Skeletal muscle tissue (tissue), 3 donors: ENCODE measurements at regions not wholly inside any gene's neighbourhood (a gene's known extent, or its start where the extent isn't known, plus 50 kb on each side); places are given as distances from the start of the nearest gene placed in this dataset.
"Not testable (repeated sequence)": the region's sequence is repeated elsewhere in the genome, so short reads cannot be mapped to it uniquely, and the experiment has no call there.

Source experiments
- H3K27ac ChIP-seq: one replicate; pipeline ENCODE4 v1.7.0; 2013; ENCODE audit warnings: mild to moderate bottlenecking, low read depth, low read length, inconsistent platforms
- H3K27me3 ChIP-seq, 3 donors: one replicate each; pipeline ENCODE4 v1.7.0; 2013; ENCODE audit warnings: low read length in 3 of 3; ENCODE audit not compliant: control insufficient read depth in 3 of 3, insufficient read depth in 3 of 3
- H3K36me3 ChIP-seq, 3 donors: one replicate each; pipeline ENCODE4 v1.7.0; 2013; ENCODE audit warnings: low read length in 3 of 3; ENCODE audit not compliant: control insufficient read depth in 3 of 3, insufficient read depth in 3 of 3
- H3K4me1 ChIP-seq, 3 donors: one replicate each; pipeline ENCODE4 v1.7.0; 2013; ENCODE audit warnings: low read length in 3 of 3, mild to moderate bottlenecking in 3 of 3; ENCODE audit not compliant: control insufficient read depth in 3 of 3, insufficient read depth in 3 of 3
- H3K4me3 ChIP-seq, 3 donors: one replicate each; pipeline ENCODE4 v1.7.0; 2013; ENCODE audit warnings: low read length in 3 of 3
- H3K9ac ChIP-seq, 3 donors: one replicate each; pipeline ENCODE4 v1.7.0; 2013; ENCODE audit warnings: low read length in 3 of 3, mild to moderate bottlenecking in 3 of 3, moderate library complexity in 2 of 3, low read depth in 1 of 3
- H3K9me3 ChIP-seq, 3 donors: one replicate each; pipeline ENCODE4 v1.7.0; 2013; ENCODE audit warnings: low read length in 3 of 3; ENCODE audit not compliant: control insufficient read depth in 3 of 3
- donor health status: Osteomylitis.

- Histone ChIP-seq H3K27me3 (no peaks in the 10 kb centered on the region), H3K9ac (no peak overlapping the region), H3K9me3 (no peaks in the 10 kb centered on the region), H3K4me1 (no peaks in the 10 kb centered on the region), H3K36me3 (no peaks in the 10 kb centered on the region), H3K4me3 (no peak overlapping the region), H3K27ac (no peak overlapping the region)
Measured at GRCh38 chr20:12511499-12511898, 497.3 kb upstream of the SPTLC3 start.

- no peaks in the 10 kb centered on the region for H3K4me1 ChIP-seq
- H3K36me3 ChIP-seq = no peaks in the 10 kb centered on the region
- no peaks in the 10 kb centered on the region for H3K9me3 ChIP-seq
- no peak overlapping the region for H3K9ac ChIP-seq
- H3K4me3 ChIP-seq = no peak overlapping the region
- H3K27ac ChIP-seq = no peak overlapping the region
- H3K27me3 ChIP-seq = no peaks in the 10 kb centered on the region
Measured at GRCh38 chr20:12512755-12513154, 496.0 kb upstream of the SPTLC3 start.

- H3K4me1 ChIP-seq = no peaks in the 10 kb centered on the region
- no peak overlapping the region for H3K27ac ChIP-seq
- no peak overlapping the region for H3K9ac ChIP-seq
- no peaks in the 10 kb centered on the region for H3K27me3 ChIP-seq
- no peaks in the 10 kb centered on the region for H3K9me3 ChIP-seq
- H3K36me3 ChIP-seq = no peaks in the 10 kb centered on the region
- H3K4me3 ChIP-seq = no peak overlapping the region
Measured at GRCh38 chr20:12528104-12528503, 480.7 kb upstream of the SPTLC3 start.

GRCh38 chr20:12528591-12529041, 480.2 kb upstream of the SPTLC3 start:
- H3K9me3 ChIP-seq = no peaks in the 10 kb centered on the region

DNA sequence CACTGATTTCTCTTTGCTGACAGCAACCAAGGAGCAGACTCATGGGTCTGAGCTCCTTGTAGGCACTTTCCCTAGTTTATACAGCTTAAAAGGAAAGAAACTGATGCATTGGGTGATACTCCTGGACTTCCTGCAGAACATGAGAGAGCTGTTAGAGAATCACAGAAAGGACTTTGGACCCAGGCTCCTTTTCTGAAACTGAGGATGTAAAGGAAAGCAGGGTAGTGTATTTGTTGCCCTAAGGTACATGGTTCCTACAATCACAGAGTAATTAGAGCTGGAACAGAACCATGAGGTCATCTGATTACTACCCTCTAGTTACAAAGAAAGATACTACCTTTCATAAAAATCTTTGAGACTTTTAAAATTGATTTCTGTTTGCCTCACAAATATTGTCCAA, 477.1 kb upstream of the SPTLC3 start:
- H3K4me1 ChIP-seq = no peaks in the 10 kb centered on the region
- H3K4me3 ChIP-seq = no peak overlapping the region
- no peaks in the 10 kb centered on the region for H3K9me3 ChIP-seq
- H3K27me3 ChIP-seq = no peaks in the 10 kb centered on the region
- H3K36me3 ChIP-seq = no peaks in the 10 kb centered on the region
- no peak overlapping the region for H3K27ac ChIP-seq
- H3K9ac ChIP-seq = no peak overlapping the region

More at GRCh38 chr20:12528591-12529041, 480.2 kb upstream of the SPTLC3 start:
- Histone ChIP-seq H3K36me3 (no peaks in the 10 kb centered on the region), H3K27ac (no peak overlapping the region), H3K9ac (no peak overlapping the region), H3K4me3 (no peak overlapping the region), H3K27me3 (no peaks in the 10 kb centered on the region), H3K4me1 (no peaks in the 10 kb centered on the region)

DNA sequence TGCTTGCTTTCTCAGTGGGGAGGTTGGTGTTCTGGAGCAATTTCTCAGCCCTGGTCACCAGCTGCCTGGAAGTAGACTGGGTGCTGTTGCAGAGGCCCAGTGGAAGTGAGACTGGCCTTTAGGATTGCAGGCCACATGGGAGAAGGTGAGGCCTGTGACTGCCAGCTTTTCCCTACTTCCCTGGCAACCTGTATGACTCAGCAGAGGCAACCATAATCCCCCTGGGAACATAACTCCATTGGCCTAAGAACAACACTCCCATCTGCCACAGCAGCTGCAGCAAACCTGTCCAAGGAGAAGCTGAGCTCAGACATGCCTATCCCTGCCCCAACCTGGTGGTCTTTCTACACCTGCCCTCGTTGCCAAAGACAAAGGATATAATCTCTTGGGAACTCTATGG, 473.5 kb upstream of the SPTLC3 start:
- Histone ChIP-seq H3K4me3 (no peak overlapping the region), H3K27ac (no peak overlapping the region), H3K9ac (no peak overlapping the region), H3K9me3 (no peaks in the 10 kb centered on the region), H3K36me3 (no peaks in the 10 kb centered on the region), H3K27me3 (no peaks in the 10 kb centered on the region), H3K4me1 (no peaks in the 10 kb centered on the region)

- no peaks in the 10 kb centered on the region for H3K9me3 ChIP-seq
Measured at GRCh38 chr20:12535770-12536169, 473.0 kb upstream of the SPTLC3 start.

DNA sequence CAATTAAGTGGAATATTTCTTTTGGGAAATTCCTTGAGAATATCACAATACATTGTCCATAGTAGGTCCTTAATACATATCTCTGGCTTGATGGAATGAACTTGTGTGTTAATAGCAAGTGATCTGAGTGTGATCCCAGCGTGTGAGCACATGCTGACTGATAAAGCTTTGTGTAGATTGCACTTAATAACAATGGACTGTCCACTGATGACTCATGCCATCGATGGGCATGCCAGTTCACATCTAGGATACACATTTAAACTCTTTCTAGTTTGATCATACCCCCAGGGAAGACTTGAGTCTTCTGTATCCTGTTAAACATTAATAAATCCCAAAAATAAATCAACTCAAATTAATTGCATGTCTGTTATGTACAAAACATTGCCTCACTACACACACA, 454.3 kb upstream of the SPTLC3 start:
- no peaks in the 10 kb centered on the region for H3K4me1 ChIP-seq
- no peaks in the 10 kb centered on the region for H3K36me3 ChIP-seq
- H3K4me3 ChIP-seq = no peak overlapping the region
- H3K9ac ChIP-seq = no peak overlapping the region
- H3K27ac ChIP-seq = no peak overlapping the region
- H3K27me3 ChIP-seq = no peaks in the 10 kb centered on the region
- H3K9me3 ChIP-seq = no peaks in the 10 kb centered on the region

More at GRCh38 chr20:12535770-12536169, 473.0 kb upstream of the SPTLC3 start:
- H3K27ac ChIP-seq = no peak overlapping the region
- no peaks in the 10 kb centered on the region for H3K4me1 ChIP-seq
- H3K27me3 ChIP-seq = no peaks in the 10 kb centered on the region
- H3K4me3 ChIP-seq = no peak overlapping the region
- no peak overlapping the region for H3K9ac ChIP-seq
- no peaks in the 10 kb centered on the region for H3K36me3 ChIP-seq

DNA sequence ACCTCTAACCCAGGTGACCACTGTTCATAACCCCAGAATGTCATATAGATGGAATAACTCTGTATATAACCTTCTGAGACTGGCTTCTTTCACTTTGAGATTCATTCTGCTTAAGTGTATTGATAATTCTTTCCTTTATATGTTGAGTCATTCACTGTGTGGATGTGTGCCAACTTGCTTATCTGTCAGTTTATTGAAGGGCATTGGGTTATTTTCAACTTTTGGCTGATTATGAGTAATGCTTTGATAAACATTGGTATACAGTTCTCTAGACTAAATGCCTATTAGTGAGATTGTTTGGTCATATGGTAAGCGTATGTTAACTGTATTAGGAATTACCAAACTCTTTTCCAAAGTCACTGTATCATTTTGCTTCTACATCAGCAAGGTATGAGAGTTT, 453.4 kb upstream of the SPTLC3 start:
- no peaks in the 10 kb centered on the region for H3K9me3 ChIP-seq
- no peaks in the 10 kb centered on the region for H3K27me3 ChIP-seq
- H3K27ac ChIP-seq = no peak overlapping the region
- H3K4me1 ChIP-seq = no peaks in the 10 kb centered on the region
- H3K36me3 ChIP-seq = no peaks in the 10 kb centered on the region
- H3K4me3 ChIP-seq = no peak overlapping the region
- no peak overlapping the region for H3K9ac ChIP-seq

GRCh38 chr20:12555849-12556248, 452.9 kb upstream of the SPTLC3 start:
- H3K4me1 ChIP-seq, H3K36me3 ChIP-seq, H3K27ac ChIP-seq, H3K9me3 ChIP-seq, H3K27me3 ChIP-seq, H3K9ac ChIP-seq, H3K4me3 ChIP-seq: not testable (repeated sequence)

DNA sequence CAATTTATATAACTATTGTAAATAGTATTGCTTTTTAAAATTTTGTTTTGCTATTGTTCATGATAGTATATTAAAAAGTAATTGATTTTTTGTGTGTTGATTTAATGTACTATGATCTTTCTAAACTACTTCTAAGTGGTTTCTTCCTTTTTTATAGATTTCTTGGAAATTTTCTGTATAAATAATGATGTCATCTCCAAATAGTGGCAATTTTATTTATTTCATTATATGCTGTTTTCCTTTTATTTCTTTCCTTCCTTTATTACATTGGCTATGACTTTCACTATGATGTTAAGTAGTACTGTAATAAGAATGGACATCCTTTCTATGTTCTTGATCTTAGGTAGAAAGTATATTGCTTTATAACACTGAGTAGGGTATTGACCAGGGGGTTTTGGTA, 451.5 kb upstream of the SPTLC3 start:
- Histone ChIP-seq H3K4me1 (no peaks in the 10 kb centered on the region), H3K4me3 (no peak overlapping the region), H3K9ac (no peak overlapping the region), H3K36me3 (no peaks in the 10 kb centered on the region), H3K27ac (no peak overlapping the region), H3K9me3 (peaks cover 0 to 3% (median 2%) of the 10 kb centered on the region in 3 donors), H3K27me3 (no peaks in the 10 kb centered on the region)
